ENCODE measurements at regions not wholly inside any gene's neighbourhood (a gene's known extent, or its start where the extent isn't known, plus 50 kb on each side); places are given as distances from the start of the nearest gene placed in this dataset.

DNA sequence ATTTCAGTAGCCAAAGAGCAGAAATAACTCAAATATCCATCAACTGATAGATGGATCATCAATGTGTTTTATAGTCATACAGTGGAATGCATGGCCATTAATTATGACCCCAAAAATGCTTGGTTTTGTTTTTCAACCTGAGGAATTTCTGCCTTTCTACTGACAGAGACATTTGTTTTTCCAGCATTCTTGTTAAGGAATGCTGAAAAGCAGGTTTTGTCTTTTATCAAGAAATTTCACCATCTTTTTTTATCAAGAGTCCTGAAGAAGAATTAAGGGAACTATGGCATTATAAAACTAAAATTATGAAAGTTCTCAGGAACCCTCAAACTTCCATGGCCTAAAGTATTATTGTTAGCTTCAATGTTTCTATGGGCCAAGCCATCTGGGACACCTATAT lies 153.4 kb upstream of the THSD7A start:
- no peak for DNase-seq (ENCODE audit: low spot score)
- H3K27ac ChIP-seq: no peak overlapping the region
- no peak overlapping the region for H3K4me3 ChIP-seq
- TF ChIP-seq, protein P1, sequence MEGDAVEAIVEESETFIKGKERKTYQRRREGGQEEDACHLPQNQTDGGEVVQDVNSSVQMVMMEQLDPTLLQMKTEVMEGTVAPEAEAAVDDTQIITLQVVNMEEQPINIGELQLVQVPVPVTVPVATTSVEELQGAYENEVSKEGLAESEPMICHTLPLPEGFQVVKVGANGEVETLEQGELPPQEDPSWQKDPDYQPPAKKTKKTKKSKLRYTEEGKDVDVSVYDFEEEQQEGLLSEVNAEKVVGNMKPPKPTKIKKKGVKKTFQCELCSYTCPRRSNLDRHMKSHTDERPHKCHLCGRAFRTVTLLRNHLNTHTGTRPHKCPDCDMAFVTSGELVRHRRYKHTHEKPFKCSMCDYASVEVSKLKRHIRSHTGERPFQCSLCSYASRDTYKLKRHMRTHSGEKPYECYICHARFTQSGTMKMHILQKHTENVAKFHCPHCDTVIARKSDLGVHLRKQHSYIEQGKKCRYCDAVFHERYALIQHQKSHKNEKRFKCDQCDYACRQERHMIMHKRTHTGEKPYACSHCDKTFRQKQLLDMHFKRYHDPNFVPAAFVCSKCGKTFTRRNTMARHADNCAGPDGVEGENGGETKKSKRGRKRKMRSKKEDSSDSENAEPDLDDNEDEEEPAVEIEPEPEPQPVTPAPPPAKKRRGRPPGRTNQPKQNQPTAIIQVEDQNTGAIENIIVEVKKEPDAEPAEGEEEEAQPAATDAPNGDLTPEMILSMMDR (IDR thresholded peaks at IDR 0.05): no peak

DNA sequence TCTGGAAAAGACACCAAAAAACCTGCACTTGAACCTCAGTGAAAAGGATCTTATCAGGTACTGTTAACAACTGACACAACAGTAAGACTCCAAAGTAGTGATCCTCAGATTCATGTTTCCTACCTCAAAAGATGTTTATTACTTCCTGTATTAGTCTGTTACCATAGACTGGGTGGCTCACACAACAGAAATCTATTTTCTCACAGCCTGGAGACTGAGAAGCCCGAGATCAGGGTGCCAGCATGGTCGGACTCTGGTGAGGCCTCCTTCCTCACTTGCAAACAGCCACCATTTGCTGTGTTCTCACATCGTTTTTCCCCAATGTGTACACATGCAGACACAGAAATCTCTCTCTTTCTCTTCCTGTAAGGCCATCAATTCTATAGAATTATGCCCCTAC lies 154.0 kb upstream of the THSD7A start:
- no peak overlapping the region for H3K4me3 ChIP-seq
- TF ChIP-seq, protein P1 (IDR thresholded peaks at IDR 0.05): no peak
- DNase-seq (ENCODE audit: low spot score): no peak
- H3K27ac ChIP-seq: no peak overlapping the region

DNA sequence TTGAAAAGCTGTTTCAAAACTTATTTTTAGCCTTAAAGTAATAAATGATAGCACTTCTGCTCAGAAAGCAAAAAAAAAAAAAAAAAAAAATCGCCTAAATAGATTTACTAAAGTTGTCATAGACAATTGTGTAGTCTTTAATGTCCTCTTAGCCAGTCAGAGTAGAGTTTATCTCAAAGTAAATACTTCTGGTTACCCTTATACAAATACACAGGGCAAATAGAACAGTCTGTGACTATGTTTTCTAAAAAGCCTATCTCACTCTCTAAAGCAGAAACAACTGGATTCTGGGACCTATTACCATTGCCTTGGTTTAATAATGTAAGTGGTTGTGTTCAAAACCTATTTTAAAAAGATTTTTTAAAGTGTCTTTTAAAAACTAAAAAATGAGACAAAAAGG lies 156.2 kb upstream of the THSD7A start:
- TF ChIP-seq, protein P1 (IDR thresholded peaks at IDR 0.05): no peak
- H3K27ac ChIP-seq: no peak overlapping the region
- no peak for DNase-seq (ENCODE audit: low spot score)

DNA sequence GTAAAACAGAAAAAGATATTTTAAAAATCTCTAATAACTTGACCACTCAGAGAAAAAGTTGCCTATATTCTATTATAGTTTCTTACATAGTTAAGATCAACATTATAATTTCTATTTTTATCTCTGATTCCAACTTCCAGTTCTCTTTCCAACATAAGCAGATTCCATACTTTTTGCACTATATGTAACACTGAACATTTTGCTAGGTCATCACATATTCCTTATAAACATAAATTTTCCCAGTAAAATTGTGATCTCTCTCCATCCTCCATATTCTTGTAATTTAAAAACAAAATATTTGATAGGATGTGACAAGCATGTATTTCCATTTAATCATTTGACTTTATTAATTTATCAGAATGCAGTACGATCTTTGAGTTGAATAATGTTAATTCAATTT lies 170.4 kb upstream of the THSD7A start:
- H3K4me3 ChIP-seq: no peak overlapping the region
- TF ChIP-seq, protein P1 (IDR thresholded peaks at IDR 0.05): no peak
- H3K27ac ChIP-seq: no peak overlapping the region
- DNase-seq (ENCODE audit: low spot score): no peak

More for the DNA sequence above, 156.2 kb upstream of the THSD7A start:
- no peak overlapping the region for H3K4me3 ChIP-seq

DNA sequence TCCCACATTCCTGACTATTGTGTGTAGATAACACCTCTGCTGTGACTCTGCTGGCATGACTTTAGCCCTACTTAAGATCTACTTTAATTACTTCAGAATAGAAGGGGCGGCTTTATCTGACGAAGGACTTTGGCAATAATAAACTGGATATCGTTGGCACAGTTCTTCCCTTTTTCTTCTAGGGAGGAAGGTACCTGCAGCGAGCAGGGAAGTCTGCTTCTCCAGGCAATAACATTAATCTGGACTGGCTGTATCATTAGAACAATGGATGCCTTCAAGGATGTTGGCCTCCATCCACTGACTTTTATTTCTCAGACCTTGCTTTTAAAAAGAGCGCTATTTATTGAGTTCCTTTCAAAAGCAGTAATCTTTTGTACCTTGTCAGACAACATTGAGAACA lies 172.6 kb upstream of the THSD7A start:
- no peak overlapping the region for H3K27ac ChIP-seq
- H3K4me3 ChIP-seq: no peak overlapping the region
- DNase-seq (ENCODE audit: low spot score): no peak
- TF ChIP-seq, protein P1 (IDR thresholded peaks at IDR 0.05): no peak

DNA sequence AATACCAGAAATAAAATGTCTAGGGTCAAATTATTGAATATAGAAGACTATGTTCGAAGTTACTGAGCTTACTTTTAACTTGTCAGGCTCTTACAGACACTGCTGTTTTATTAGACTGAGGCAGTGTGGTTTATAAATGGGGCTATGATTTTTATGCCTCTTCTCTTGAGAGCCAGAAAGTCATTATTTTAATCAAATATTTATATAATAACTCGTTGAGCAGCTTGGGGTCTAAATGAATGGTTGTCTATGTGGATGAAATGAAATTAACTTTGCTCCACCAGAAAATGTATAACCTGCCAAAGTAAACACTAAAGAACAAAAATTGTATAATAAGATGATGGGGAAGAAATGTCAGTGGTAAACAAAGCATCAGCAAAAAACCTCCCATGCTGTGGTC lies 175.6 kb upstream of the THSD7A start:
- Histone ChIP-seq H3K27ac (no peak overlapping the region), H3K4me3 (no peak overlapping the region)
- no peak for DNase-seq (ENCODE audit: low spot score)
- TF ChIP-seq, protein P1 (IDR thresholded peaks at IDR 0.05): no peak

DNA sequence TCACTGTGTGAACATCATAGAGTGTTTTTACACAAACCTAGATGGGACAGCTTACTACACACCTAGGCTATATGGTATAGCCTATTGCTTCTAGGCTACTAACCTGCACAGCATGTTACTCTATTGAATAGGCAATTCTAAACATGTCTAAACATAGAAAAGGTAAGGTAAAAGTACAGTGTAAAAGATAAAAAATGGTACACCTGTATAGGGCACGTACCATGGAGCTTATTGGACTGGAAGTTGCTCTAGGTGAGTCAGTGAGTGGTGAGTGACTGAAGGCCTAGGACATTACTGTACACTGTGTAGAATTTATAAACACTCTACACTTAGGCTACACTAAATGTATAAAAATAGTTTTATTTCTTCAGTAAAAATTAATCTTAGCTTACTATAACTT lies 182.0 kb upstream of the THSD7A start:
- DNase-seq (ENCODE audit: low spot score): no peak
- TF ChIP-seq, protein P1 (IDR thresholded peaks at IDR 0.05): no peak

More for the DNA sequence above, 182.0 kb upstream of the THSD7A start:
- Histone ChIP-seq H3K27ac (no peak overlapping the region), H3K4me3 (no peak overlapping the region)

Data from coronary artery (tissue), 2 donors.